Right lobe of liver (tissue), 6 donors: ENCODE measurements at regions not wholly inside any gene's neighbourhood (a gene's known extent, or its start where the extent isn't known, plus 50 kb on each side); places are given as distances from the start of the nearest gene placed in this dataset.
A peak's percentile ranks its signal among the peaks of the same experiment; 100 is the strongest.

ENCODE experiments used
- ATAC-seq, 4 donors: fragments of 200-7000 bp; cut with Tn5 transposase; one replicate each; pipeline ENCODE4 v1.9.1; 2020; ENCODE audit warnings: mild to moderate bottlenecking in 4 of 4, moderate library complexity in 4 of 4
- DNase-seq, 3 donors: peaks; one replicate each; pipeline ENCODE4 v3.0.0-alpha.2; 2020
- H3K27ac ChIP-seq, 3 donors: fragments of 200-600 bp; one replicate each; pipeline ENCODE4 v1.8.0; 2022
- H3K27me3 ChIP-seq, 2 donors: fragments of 200-600 bp; one replicate each; pipeline ENCODE4 v1.8.0; 2022
- H3K36me3 ChIP-seq, 4 donors: fragments of 200-600 bp; sonication (generic) in 1 of 4; one replicate each; pipeline versions ENCODE4 v1.5.1 to v1.8.0; 2017 to 2022; ENCODE audit warnings: control low read depth in 1 of 4
- H3K4me1 ChIP-seq, 4 donors: fragments of 200-600 bp; sonication (generic) in 1 of 4; one replicate each; pipeline versions ENCODE4 v1.5.1 to v1.8.0; 2017 to 2022; ENCODE audit warnings: control low read depth in 1 of 4
- H3K4me3 ChIP-seq, 3 donors: fragments of 200-600 bp; one replicate each; pipeline ENCODE4 v1.8.0; 2022
- H3K9me3 ChIP-seq, 4 donors: fragments of 200-600 bp; sonication (generic) in 1 of 4; one replicate each; pipeline versions ENCODE4 v1.5.1 to v1.8.0; 2017 to 2022; ENCODE audit warnings: control low read depth in 1 of 4
- CTCF ChIP-seq, 4 donors: fragments of 200-600 bp in 3 of 4; fragments of 450-650 bp in 1 of 4; IDR thresholded peaks; one replicate each; pipeline versions ENCODE4 v1.5.1 to v1.8.0; 2016 to 2022; ENCODE audit warnings: antibody characterized with exemption in 4 of 4, mild to moderate bottlenecking in 2 of 4
- POLR2A ChIP-seq: fragments of 450-650 bp; IDR thresholded peaks from one replicate; pipeline ENCODE4 v1.6.1; 2017; ENCODE audit warnings: antibody characterized with exemption, mild to moderate bottlenecking
- WGBS: methylation state at CpG from one replicate; pipeline ENCODE4 v1.1.6; 2018; ENCODE audit warnings: low coverage, low lambda C conversion rate; ENCODE audit not compliant: insufficient coverage; ENCODE audit errors: missing lambda C conversion rate; 5-methylcytosine and 5-hydroxymethylcytosine counted together
- intact Hi-C, 2 donors: fragments of 100-400 bp; cut with DNase I; formaldehyde crosslinking; loops; one replicate each; pipeline versions ENCODE4 v1.11.2 to v1.14.1; 2022
- donor health status: DM: no; HTN: yes; CAD: no.
- donor health status: DM: no; HTN: no; CAD: no.
- donor health status: DM: no; HTN: no; CAD: no.
- donor health status: DM: no; HTN: yes; CAD: no.
- donor health status: DM: no; HTN: yes; CAD: no.

GRCh38 chr3:81311321-81311720, 450.1 kb downstream of the GBE1 start:
- no peaks in the 10 kb centered on the region for H3K4me1 ChIP-seq
- intact Hi-C loops = no loop called here

GRCh38 chr3:81308306-81308705, 453.1 kb downstream of the GBE1 start:
- intact Hi-C loops = no loop called here
- Histone ChIP-seq H3K4me3 (no peak overlapping the region), H3K27ac (no peak overlapping the region), H3K36me3 (no peaks in the 10 kb centered on the region), H3K4me1 (no peaks in the 10 kb centered on the region), H3K27me3 (no peaks in the 10 kb centered on the region), H3K9me3 (no peaks in the 10 kb centered on the region)
- no peak for ATAC-seq
- DNase-seq = no peak
- TF ChIP-seq POLR2A (no peak), CTCF (IDR thresholded peaks at IDR 0.05) (no peak)
- 45% methylated on average over 1 of the region's 1 CpG for WGBS

More at GRCh38 chr3:81311321-81311720, 450.1 kb downstream of the GBE1 start:
- Histone ChIP-seq H3K27me3 (no peaks in the 10 kb centered on the region), H3K4me3 (no peak overlapping the region), H3K27ac (no peak overlapping the region), H3K9me3 (no peaks in the 10 kb centered on the region), H3K36me3 (no peaks in the 10 kb centered on the region)
- ATAC-seq (no peak), DNase-seq (no peak)
- TF ChIP-seq CTCF (IDR thresholded peaks at IDR 0.05) (no peak), POLR2A (no peak)

- TF ChIP-seq POLR2A (no peak), CTCF (IDR thresholded peaks at IDR 0.05) (no peak)
- H3K9me3 ChIP-seq = no peaks in the 10 kb centered on the region
- no peaks in the 10 kb centered on the region for H3K36me3 ChIP-seq
- DNase-seq = no peak
- WGBS = 90% methylated on average over 1 of the region's 1 CpG
- no peaks in the 10 kb centered on the region for H3K4me1 ChIP-seq
- no peaks in the 10 kb centered on the region for H3K27me3 ChIP-seq
- H3K27ac ChIP-seq = no peak overlapping the region
- intact Hi-C loops = no loop called here
- no peak overlapping the region for H3K4me3 ChIP-seq
- no peak for ATAC-seq
Measured at GRCh38 chr3:81307221-81307620, 454.2 kb downstream of the GBE1 start.

GRCh38 chr3:81303321-81303720, 458.1 kb downstream of the GBE1 start:
- DNase-seq = no peak
- intact Hi-C loops = no loop called here
- Histone ChIP-seq H3K4me1 (no peaks in the 10 kb centered on the region), H3K27me3 (no peaks in the 10 kb centered on the region), H3K27ac (no peak overlapping the region), H3K9me3 (no peaks in the 10 kb centered on the region), H3K4me3 (no peak overlapping the region), H3K36me3 (no peaks in the 10 kb centered on the region)
- no peak for ATAC-seq
- 50% methylated on average over 2 of the region's 2 CpGs for WGBS
- TF ChIP-seq CTCF (IDR thresholded peaks at IDR 0.05) = no peak
- TF ChIP-seq POLR2A = no peak

GRCh38 chr3:81302045-81302444, 459.4 kb downstream of the GBE1 start:
- Histone ChIP-seq H3K36me3 (no peaks in the 10 kb centered on the region), H3K4me3 (no peak overlapping the region), H3K4me1 (no peaks in the 10 kb centered on the region), H3K27ac (no peak overlapping the region), H3K9me3 (no peaks in the 10 kb centered on the region), H3K27me3 (no peaks in the 10 kb centered on the region)
- intact Hi-C loops = no loop called here
- 13% methylated on average over 1 of the region's 1 CpG for WGBS
- peak; percentile 88 to 92 (median 91) for ATAC-seq
- peak in 1 of 3 donors; percentile 21 for DNase-seq
- TF ChIP-seq CTCF (IDR thresholded peaks at IDR 0.05) = peak; percentile 45 to 71 (median 64)
- no peak for TF ChIP-seq POLR2A
